ENCODE measurements at regions not wholly inside any gene's neighbourhood (a gene's known extent, or its start where the extent isn't known, plus 50 kb on each side); places are given as distances from the start of the nearest gene placed in this dataset.
"Not testable (repeated sequence)": the region's sequence is repeated elsewhere in the genome, so short reads cannot be mapped to it uniquely, and the experiment has no call there.

- Histone ChIP-seq H3K36me3 (no peaks in the 10 kb centered on the region), H3K4me1 (no peaks in the 10 kb centered on the region), H3K27me3 (no peaks in the 10 kb centered on the region), H3K9me3 (no peaks in the 10 kb centered on the region), H3K4me3 (no peak overlapping the region), H3K27ac (no peak overlapping the region)
- no peak for DNase-seq (ENCODE audit: low spot score)
- TF ChIP-seq CTCF (IDR thresholded peaks at IDR 0.05), result no peak
Measured at GRCh38 chr20:1737134-1737533, 79.6 kb upstream of the SIRPG start.

GRCh38 chr20:1735417-1736089 lies 78.0 kb upstream of the SIRPG start:
- Histone ChIP-seq H3K4me3 (no peak overlapping the region), H3K4me1 (no peaks in the 10 kb centered on the region), H3K27me3 (no peaks in the 10 kb centered on the region), H3K36me3 (no peaks in the 10 kb centered on the region), H3K27ac (no peak overlapping the region), H3K9me3 (no peaks in the 10 kb centered on the region)
- DNase-seq (ENCODE audit: low spot score), result no peak
- TF ChIP-seq CTCF (IDR thresholded peaks at IDR 0.05), result no peak

- Histone ChIP-seq H3K4me1 (no peaks in the 10 kb centered on the region), H3K4me3 (no peak overlapping the region), H3K9me3 (no peaks in the 10 kb centered on the region), H3K36me3 (no peaks in the 10 kb centered on the region), H3K27ac (no peak overlapping the region), H3K27me3 (no peaks in the 10 kb centered on the region)
- no peak for TF ChIP-seq CTCF (IDR thresholded peaks at IDR 0.05)
- no peak for DNase-seq (ENCODE audit: low spot score)
Measured at GRCh38 chr20:1734269-1734858, 76.8 kb upstream of the SIRPG start.

GRCh38 chr20:1731828-1732375 lies 74.3 kb upstream of the SIRPG start:
- DNase-seq (ENCODE audit: low spot score); H3K36me3 ChIP-seq: not testable (repeated sequence)

GRCh38 chr20:1730981-1731711 lies 73.6 kb upstream of the SIRPG start:
- H3K4me1 ChIP-seq; H3K9me3 ChIP-seq; DNase-seq (ENCODE audit: low spot score); H3K4me3 ChIP-seq; H3K27ac ChIP-seq; H3K27me3 ChIP-seq; H3K36me3 ChIP-seq: not testable (repeated sequence)

More at GRCh38 chr20:1731828-1732375, 74.3 kb upstream of the SIRPG start:
- not testable (repeated sequence) for H3K9me3 ChIP-seq, H3K4me1 ChIP-seq, H3K27ac ChIP-seq, H3K4me3 ChIP-seq, H3K27me3 ChIP-seq

GRCh38 chr20:1727303-1727702 lies 69.7 kb upstream of the SIRPG start:
- H3K9me3 ChIP-seq; H3K27ac ChIP-seq; H3K36me3 ChIP-seq; H3K4me3 ChIP-seq; H3K4me1 ChIP-seq; H3K27me3 ChIP-seq; DNase-seq (ENCODE audit: low spot score): not testable (repeated sequence)

- no peak overlapping the region for H3K27ac ChIP-seq
- no peaks in the 10 kb centered on the region for H3K9me3 ChIP-seq
- no peak for DNase-seq (ENCODE audit: low spot score)
- no peak overlapping the region for H3K4me3 ChIP-seq
- H3K36me3 ChIP-seq, result no peaks in the 10 kb centered on the region
- TF ChIP-seq CTCF (IDR thresholded peaks at IDR 0.05), result no peak
- H3K27me3 ChIP-seq, result no peaks in the 10 kb centered on the region
- no peaks in the 10 kb centered on the region for H3K4me1 ChIP-seq
Measured at GRCh38 chr20:1724901-1725300, 67.3 kb upstream of the SIRPG start.
